ENCODE measurements at regions not wholly inside any gene's neighbourhood (a gene's known extent, or its start where the extent isn't known, plus 50 kb on each side); places are given as distances from the start of the nearest gene placed in this dataset.

DNA sequence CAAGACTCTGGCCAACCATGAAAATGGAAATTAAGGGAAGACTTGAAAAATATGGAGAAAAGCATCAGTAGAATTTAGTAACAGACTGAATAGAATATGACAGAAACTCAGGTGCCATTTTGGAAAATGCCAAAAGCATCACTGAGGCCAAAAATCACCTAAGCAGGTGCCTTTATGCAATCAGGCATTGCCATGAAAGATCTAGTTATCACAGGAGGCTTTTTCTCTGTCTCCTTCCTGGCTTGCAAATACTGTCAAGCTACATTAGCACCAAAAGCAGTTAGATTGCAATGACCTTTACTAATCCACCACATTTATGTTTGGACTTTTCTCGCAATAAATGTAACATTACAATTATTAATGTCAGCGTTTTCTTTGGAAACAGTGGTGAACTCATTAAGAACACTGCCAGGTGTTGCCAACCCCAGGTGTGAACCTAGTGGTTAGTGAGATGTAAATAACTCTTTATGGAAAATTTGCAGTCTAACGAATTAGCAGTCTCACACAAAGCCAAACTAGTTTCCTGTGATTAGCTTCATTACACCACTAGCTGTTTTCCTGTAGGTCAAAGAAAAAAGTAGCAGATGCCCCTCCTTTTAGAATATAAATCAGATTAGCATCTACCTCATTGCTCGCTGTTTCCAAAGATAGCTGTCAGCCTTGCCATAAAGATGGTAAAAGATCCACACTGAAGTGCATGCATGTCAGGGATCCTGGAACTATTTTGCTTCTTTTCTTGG is 1568.4 kb upstream of the TENM3 start:
- H2AK5ac ChIP-seq (ENCODE audit: low read length) = no peak overlapping the region
- H3K4ac ChIP-seq (ENCODE audit: low read depth, low read length) = no peak overlapping the region
- no CpG with 5 or more reads among the region's 4 CpGs for WGBS (ENCODE audit: extremely low coverage, insufficient coverage, insufficient read length)
- H3K4me1 ChIP-seq (ENCODE audit: control insufficient read depth in 1 of 2, insufficient read depth in 2 of 2, low read length in 2 of 2) = no peaks in the 10 kb centered on the region
- H3K23ac ChIP-seq (ENCODE audit: low read length) = no peak overlapping the region
- no peak overlapping the region for H2AFZ ChIP-seq (ENCODE audit: insufficient read depth, low read length, poor library complexity)
- DNase-seq = no peak
- H3K27me3 ChIP-seq (ENCODE audit: insufficient read depth, low read length) = no peaks in the 10 kb centered on the region
- no peak overlapping the region for H4K8ac ChIP-seq (ENCODE audit: low read depth, low read length)
- no peak overlapping the region for H2BK5ac ChIP-seq (ENCODE audit: low read depth, low read length, poor library complexity)
- no peak overlapping the region for H3K4me3 ChIP-seq (ENCODE audit: low read depth, low read length)
- H2BK120ac ChIP-seq (ENCODE audit: insufficient read depth, low read length, poor library complexity) = no peak overlapping the region
- H3K9me3 ChIP-seq (ENCODE audit: insufficient read depth, low read depth, low read length) = no peaks in the 10 kb centered on the region
- H3K79me2 ChIP-seq (ENCODE audit: control insufficient read depth, insufficient read depth, low read length, poor library complexity) = no peaks in the 10 kb centered on the region
- H3K27ac ChIP-seq (ENCODE audit: low read depth, low read length) = no peak overlapping the region
- no peak overlapping the region for H4K12ac ChIP-seq (ENCODE audit: low read depth, low read length)
- H3K36me3 ChIP-seq (ENCODE audit: control insufficient read depth in 1 of 2, insufficient read depth in 2 of 2, low read length in 2 of 2) = no peaks in the 10 kb centered on the region
- H3K79me1 ChIP-seq (ENCODE audit: low read length) = no peaks in the 10 kb centered on the region
- H4K91ac ChIP-seq (ENCODE audit: low read depth, low read length) = no peak overlapping the region
- no peak overlapping the region for H2BK12ac ChIP-seq (ENCODE audit: low read length)
- H3K18ac ChIP-seq (ENCODE audit: low read length) = no peak overlapping the region
- H3K4me2 ChIP-seq (ENCODE audit: low read length) = no peak overlapping the region
- H3K9ac ChIP-seq (ENCODE audit: low read length) = no peak overlapping the region
- H3K14ac ChIP-seq (ENCODE audit: low read length) = no peak overlapping the region

DNA sequence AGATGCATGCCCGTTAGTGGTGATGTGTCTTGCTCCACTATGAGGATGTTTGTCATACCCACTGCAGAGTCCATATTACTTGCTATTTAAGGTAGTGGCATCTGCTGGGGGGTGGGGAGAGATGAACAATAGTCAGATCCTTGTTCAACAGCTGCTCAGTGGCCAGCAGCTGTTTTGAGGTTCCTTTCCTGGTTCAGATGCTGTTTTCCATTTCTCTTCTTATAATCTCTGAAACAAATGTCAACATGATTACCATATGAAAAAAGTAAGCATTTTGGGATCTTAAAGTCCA is 1567.9 kb upstream of the TENM3 start:
- Histone ChIP-seq H3K4me3 (ENCODE audit: low read depth, low read length) (no peak overlapping the region), H3K4ac (ENCODE audit: low read depth, low read length) (no peak overlapping the region), H3K79me2 (ENCODE audit: control insufficient read depth, insufficient read depth, low read length, poor library complexity) (no peaks in the 10 kb centered on the region), H3K23ac (ENCODE audit: low read length) (no peak overlapping the region), H4K12ac (ENCODE audit: low read depth, low read length) (no peak overlapping the region), H3K9me3 (ENCODE audit: insufficient read depth, low read depth, low read length) (no peaks in the 10 kb centered on the region), H3K27ac (ENCODE audit: low read depth, low read length) (no peak overlapping the region), H4K91ac (ENCODE audit: low read depth, low read length) (no peak overlapping the region), H3K18ac (ENCODE audit: low read length) (no peak overlapping the region), H3K14ac (ENCODE audit: low read length) (no peak overlapping the region), H2BK12ac (ENCODE audit: low read length) (no peak overlapping the region), H3K9ac (ENCODE audit: low read length) (no peak overlapping the region), H3K4me2 (ENCODE audit: low read length) (no peak overlapping the region), H3K36me3 (ENCODE audit: control insufficient read depth in 1 of 2, insufficient read depth in 2 of 2, low read length in 2 of 2) (no peaks in the 10 kb centered on the region), H3K79me1 (ENCODE audit: low read length) (no peaks in the 10 kb centered on the region), H2BK120ac (ENCODE audit: insufficient read depth, low read length, poor library complexity) (no peak overlapping the region), H2BK5ac (ENCODE audit: low read depth, low read length, poor library complexity) (no peak overlapping the region), H2AFZ (ENCODE audit: insufficient read depth, low read length, poor library complexity) (no peak overlapping the region), H4K8ac (ENCODE audit: low read depth, low read length) (no peak overlapping the region), H3K4me1 (ENCODE audit: control insufficient read depth in 1 of 2, insufficient read depth in 2 of 2, low read length in 2 of 2) (no peaks in the 10 kb centered on the region), H3K27me3 (ENCODE audit: insufficient read depth, low read length) (no peaks in the 10 kb centered on the region), H2AK5ac (ENCODE audit: low read length) (no peak overlapping the region)
- no CpG with 5 or more reads among the region's 1 CpG for WGBS (ENCODE audit: extremely low coverage, insufficient coverage, insufficient read length)
- no peak for DNase-seq

DNA sequence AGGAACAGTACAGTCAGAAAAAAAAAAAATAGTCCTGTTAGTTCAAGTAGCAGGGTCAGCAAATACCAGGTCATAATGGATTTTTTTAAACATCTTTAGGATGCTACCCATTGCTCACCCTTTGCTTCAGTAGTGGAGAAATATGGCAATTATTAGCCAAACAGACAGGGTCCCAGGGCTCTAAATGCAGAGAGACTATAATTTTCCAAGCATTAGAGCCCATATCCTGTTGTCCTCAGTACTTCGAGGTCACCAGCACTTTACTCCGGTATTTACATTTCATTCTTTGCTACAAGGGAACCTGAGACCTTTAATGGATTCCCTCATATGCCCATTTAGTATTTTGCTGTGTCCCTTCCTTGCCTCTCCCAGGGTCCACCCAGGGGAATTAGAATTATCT is 1562.9 kb upstream of the TENM3 start:
- no peak overlapping the region for H4K8ac ChIP-seq (ENCODE audit: low read depth, low read length)
- no peak overlapping the region for H2AFZ ChIP-seq (ENCODE audit: insufficient read depth, low read length, poor library complexity)
- H3K4me1 ChIP-seq (ENCODE audit: control insufficient read depth in 1 of 2, insufficient read depth in 2 of 2, low read length in 2 of 2) = no peaks in the 10 kb centered on the region
- no peak overlapping the region for H3K9ac ChIP-seq (ENCODE audit: low read length)
- no peak overlapping the region for H4K91ac ChIP-seq (ENCODE audit: low read depth, low read length)
- no peak overlapping the region for H3K4me3 ChIP-seq (ENCODE audit: low read depth, low read length)
- no peak overlapping the region for H3K23ac ChIP-seq (ENCODE audit: low read length)
- no peak overlapping the region for H2BK5ac ChIP-seq (ENCODE audit: low read depth, low read length, poor library complexity)
- H3K18ac ChIP-seq (ENCODE audit: low read length) = no peak overlapping the region
- H3K27me3 ChIP-seq (ENCODE audit: insufficient read depth, low read length) = no peaks in the 10 kb centered on the region
- DNase-seq = no peak
- no peak overlapping the region for H2AK5ac ChIP-seq (ENCODE audit: low read length)
- no peaks in the 10 kb centered on the region for H3K9me3 ChIP-seq (ENCODE audit: insufficient read depth, low read depth, low read length)
- no peak overlapping the region for H3K14ac ChIP-seq (ENCODE audit: low read length)
- H3K36me3 ChIP-seq (ENCODE audit: control insufficient read depth in 1 of 2, insufficient read depth in 2 of 2, low read length in 2 of 2) = no peaks in the 10 kb centered on the region
- no peak overlapping the region for H3K4ac ChIP-seq (ENCODE audit: low read depth, low read length)
- no peaks in the 10 kb centered on the region for H3K79me2 ChIP-seq (ENCODE audit: control insufficient read depth, insufficient read depth, low read length, poor library complexity)
- H2BK12ac ChIP-seq (ENCODE audit: low read length) = no peak overlapping the region
- H2BK120ac ChIP-seq (ENCODE audit: insufficient read depth, low read length, poor library complexity) = no peak overlapping the region
- no peaks in the 10 kb centered on the region for H3K79me1 ChIP-seq (ENCODE audit: low read length)
- H4K12ac ChIP-seq (ENCODE audit: low read depth, low read length) = no peak overlapping the region
- WGBS (ENCODE audit: extremely low coverage, insufficient coverage, insufficient read length) = no CpG with 5 or more reads among the region's 2 CpGs
- H3K27ac ChIP-seq (ENCODE audit: low read depth, low read length) = no peak overlapping the region
- H3K4me2 ChIP-seq (ENCODE audit: low read length) = no peak overlapping the region

DNA sequence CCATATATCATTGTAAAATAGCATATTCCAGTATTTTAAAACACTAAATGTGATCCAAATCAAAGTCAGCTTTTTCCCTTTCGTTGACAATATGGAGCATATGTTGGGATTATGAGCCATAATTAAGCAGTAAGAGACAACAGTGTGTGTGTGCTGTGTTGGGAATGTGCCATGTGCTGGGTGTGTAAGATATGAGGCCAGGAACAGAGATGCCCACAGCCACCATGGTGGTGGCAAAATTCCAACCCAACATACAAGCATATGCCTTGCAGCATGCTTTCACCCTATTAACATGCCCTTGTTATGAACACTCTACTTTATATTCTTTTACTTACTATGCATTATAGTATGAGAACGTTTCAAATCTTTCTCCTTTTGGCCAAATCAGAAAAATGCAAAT is 1560.4 kb upstream of the TENM3 start:
- H2BK5ac ChIP-seq (ENCODE audit: low read depth, low read length, poor library complexity) = no peak overlapping the region
- H3K4me1 ChIP-seq (ENCODE audit: control insufficient read depth in 1 of 2, insufficient read depth in 2 of 2, low read length in 2 of 2) = no peaks in the 10 kb centered on the region
- no peak overlapping the region for H3K4me2 ChIP-seq (ENCODE audit: low read length)
- H3K4me3 ChIP-seq (ENCODE audit: low read depth, low read length) = no peak overlapping the region
- no peak overlapping the region for H4K8ac ChIP-seq (ENCODE audit: low read depth, low read length)
- no peaks in the 10 kb centered on the region for H3K79me2 ChIP-seq (ENCODE audit: control insufficient read depth, insufficient read depth, low read length, poor library complexity)
- no peak overlapping the region for H4K91ac ChIP-seq (ENCODE audit: low read depth, low read length)
- H2BK12ac ChIP-seq (ENCODE audit: low read length) = no peak overlapping the region
- no peaks in the 10 kb centered on the region for H3K36me3 ChIP-seq (ENCODE audit: control insufficient read depth in 1 of 2, insufficient read depth in 2 of 2, low read length in 2 of 2)
- no peak overlapping the region for H2BK120ac ChIP-seq (ENCODE audit: insufficient read depth, low read length, poor library complexity)
- H3K9me3 ChIP-seq (ENCODE audit: insufficient read depth, low read depth, low read length) = no peaks in the 10 kb centered on the region
- no peak overlapping the region for H3K9ac ChIP-seq (ENCODE audit: low read length)
- DNase-seq = no peak
- no peak overlapping the region for H3K4ac ChIP-seq (ENCODE audit: low read depth, low read length)
- no peak overlapping the region for H3K27ac ChIP-seq (ENCODE audit: low read depth, low read length)
- no peak overlapping the region for H3K14ac ChIP-seq (ENCODE audit: low read length)
- H4K12ac ChIP-seq (ENCODE audit: low read depth, low read length) = no peak overlapping the region
- H3K27me3 ChIP-seq (ENCODE audit: insufficient read depth, low read length) = no peaks in the 10 kb centered on the region
- H2AFZ ChIP-seq (ENCODE audit: insufficient read depth, low read length, poor library complexity) = no peak overlapping the region
- no peak overlapping the region for H3K23ac ChIP-seq (ENCODE audit: low read length)
- no peak overlapping the region for H2AK5ac ChIP-seq (ENCODE audit: low read length)
- no CpG with 5 or more reads among the region's 2 CpGs for WGBS (ENCODE audit: extremely low coverage, insufficient coverage, insufficient read length)
- H3K18ac ChIP-seq (ENCODE audit: low read length) = no peak overlapping the region
- H3K79me1 ChIP-seq (ENCODE audit: low read length) = no peaks in the 10 kb centered on the region
